Lower leg skin (tissue), 4 donors: ENCODE measurements at regions not wholly inside any gene's neighbourhood (a gene's known extent, or its start where the extent isn't known, plus 50 kb on each side); places are given as distances from the start of the nearest gene placed in this dataset.
"Not testable (repeated sequence)": the region's sequence is repeated elsewhere in the genome, so short reads cannot be mapped to it uniquely, and the experiment has no call there.

Experiments
- DNase-seq, 2 donors: peaks; one replicate each; pipeline ENCODE4 v3.0.0-alpha.2; 2019; ENCODE audit warnings: low spot score in 2 of 2
- H3K4me3 ChIP-seq: fragments of 200-600 bp; sonication (generic); 2 replicates; pipeline ENCODE4 v1.5.1; 2017; ENCODE audit warnings: mild to moderate bottlenecking, low read depth; ENCODE audit not compliant: poor library complexity, severe bottlenecking
- POLR2A ChIP-seq, 2 donors: fragments of 450-650 bp; IDR thresholded peaks; one replicate each; pipeline ENCODE4 v1.6.1; 2016 to 2017; ENCODE audit warnings: antibody characterized with exemption in 2 of 2, mild to moderate bottlenecking in 1 of 2, moderate library complexity in 1 of 2
- WGBS, 2 donors: methylation state at CpG; one replicate each; pipeline ENCODE4 v1.1.5; 2018; 5-methylcytosine and 5-hydroxymethylcytosine counted together
- intact Hi-C: fragments of 100-400 bp; cut with DNase I; formaldehyde crosslinking; loops from one replicate; pipeline ENCODE4 v1.15.0; 2023; ENCODE audit warnings: low total_unique reads
- TF ChIP-seq, protein P1 (sequence below), 3 donors: fragments of 450-650 bp; IDR thresholded peaks; one replicate each; pipeline ENCODE4 v1.5.1; 2016; ENCODE audit warnings: antibody characterized with exemption in 3 of 3, mild to moderate bottlenecking in 3 of 3, moderate library complexity in 2 of 3

DNA sequence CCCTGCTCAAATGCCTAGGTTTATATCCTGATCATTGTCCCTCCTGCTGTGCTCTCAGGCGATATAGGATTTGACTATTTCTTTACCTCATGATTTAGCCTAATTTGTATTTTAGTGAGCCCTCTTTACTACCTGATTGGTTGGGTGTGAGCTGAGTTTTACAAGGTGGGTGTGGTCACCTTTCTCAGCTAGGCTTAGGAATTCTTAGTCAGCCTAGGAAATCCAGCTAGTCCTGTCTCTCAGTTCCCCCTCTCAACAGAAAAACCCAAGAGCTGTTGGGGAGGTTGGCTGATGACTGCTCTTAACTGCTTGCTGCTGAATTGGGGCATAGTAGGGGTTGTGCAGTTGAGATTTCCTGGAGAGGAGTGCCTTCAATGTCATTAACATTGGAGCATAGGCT, 100.5 kb upstream of the AADAT start:
- H3K4me3 ChIP-seq: no peak overlapping the region
- intact Hi-C loops: no loop called here
- 88 to 90% methylated on average over 1 of the region's 1 CpG for WGBS, 2 donors
- TF ChIP-seq POLR2A (IDR thresholded peaks at IDR 0.05): no peak
- TF ChIP-seq, protein P1, sequence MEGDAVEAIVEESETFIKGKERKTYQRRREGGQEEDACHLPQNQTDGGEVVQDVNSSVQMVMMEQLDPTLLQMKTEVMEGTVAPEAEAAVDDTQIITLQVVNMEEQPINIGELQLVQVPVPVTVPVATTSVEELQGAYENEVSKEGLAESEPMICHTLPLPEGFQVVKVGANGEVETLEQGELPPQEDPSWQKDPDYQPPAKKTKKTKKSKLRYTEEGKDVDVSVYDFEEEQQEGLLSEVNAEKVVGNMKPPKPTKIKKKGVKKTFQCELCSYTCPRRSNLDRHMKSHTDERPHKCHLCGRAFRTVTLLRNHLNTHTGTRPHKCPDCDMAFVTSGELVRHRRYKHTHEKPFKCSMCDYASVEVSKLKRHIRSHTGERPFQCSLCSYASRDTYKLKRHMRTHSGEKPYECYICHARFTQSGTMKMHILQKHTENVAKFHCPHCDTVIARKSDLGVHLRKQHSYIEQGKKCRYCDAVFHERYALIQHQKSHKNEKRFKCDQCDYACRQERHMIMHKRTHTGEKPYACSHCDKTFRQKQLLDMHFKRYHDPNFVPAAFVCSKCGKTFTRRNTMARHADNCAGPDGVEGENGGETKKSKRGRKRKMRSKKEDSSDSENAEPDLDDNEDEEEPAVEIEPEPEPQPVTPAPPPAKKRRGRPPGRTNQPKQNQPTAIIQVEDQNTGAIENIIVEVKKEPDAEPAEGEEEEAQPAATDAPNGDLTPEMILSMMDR (IDR thresholded peaks at IDR 0.05): no peak
- DNase-seq: no peak

DNA sequence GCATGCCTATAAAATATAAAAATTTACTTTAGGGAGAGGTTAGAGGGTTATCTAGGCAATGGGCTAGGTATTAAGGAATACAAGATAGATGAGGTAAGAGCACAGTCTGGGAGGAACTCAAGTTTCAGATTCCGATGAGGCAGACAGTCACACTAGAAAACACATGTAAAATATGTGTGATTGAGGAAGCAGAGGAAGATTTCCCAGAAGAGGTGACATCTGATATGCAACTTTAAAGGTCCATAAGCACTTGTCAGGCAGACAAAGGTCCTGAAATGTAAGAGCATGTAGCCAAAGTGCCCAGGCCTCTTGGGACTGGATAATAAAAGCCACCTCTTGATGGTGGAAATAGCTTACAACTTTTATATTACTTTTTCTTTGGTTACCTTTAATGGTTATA, 81.1 kb upstream of the AADAT start:
- DNase-seq: no peak
- TF ChIP-seq POLR2A (IDR thresholded peaks at IDR 0.05): no peak
- TF ChIP-seq, protein P1 (IDR thresholded peaks at IDR 0.05): no peak
- WGBS, 2 donors: 69% methylated on average over 1 of the region's 1 CpG
- intact Hi-C loops: no loop called here
- no peak overlapping the region for H3K4me3 ChIP-seq

DNA sequence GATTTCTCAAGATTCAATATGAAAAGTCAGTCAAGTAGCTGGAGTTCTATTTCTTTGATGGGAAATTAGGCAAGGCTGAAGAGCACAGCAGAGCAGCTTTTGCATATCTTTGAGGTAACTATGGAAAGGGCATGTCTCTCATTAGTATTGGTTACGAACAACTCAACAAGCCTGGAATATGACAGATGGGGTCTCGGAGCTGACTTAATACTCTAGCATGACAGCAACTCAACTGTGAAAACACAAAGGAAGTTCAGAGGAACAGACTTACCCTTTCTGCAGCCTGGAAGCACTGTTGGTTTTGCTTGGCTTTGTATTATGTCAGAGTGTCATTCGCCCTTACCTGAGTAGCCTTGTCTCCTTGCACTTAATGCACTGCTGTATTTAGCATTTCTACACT, 79.9 kb upstream of the AADAT start:
- TF ChIP-seq, protein P1 (IDR thresholded peaks at IDR 0.05): no peak
- no peak for TF ChIP-seq POLR2A (IDR thresholded peaks at IDR 0.05)
- DNase-seq: no peak
- H3K4me3 ChIP-seq: no peak overlapping the region
- intact Hi-C loops: no loop called here
- WGBS, 2 donors: 67% methylated on average over 3 of the region's 3 CpGs

DNA sequence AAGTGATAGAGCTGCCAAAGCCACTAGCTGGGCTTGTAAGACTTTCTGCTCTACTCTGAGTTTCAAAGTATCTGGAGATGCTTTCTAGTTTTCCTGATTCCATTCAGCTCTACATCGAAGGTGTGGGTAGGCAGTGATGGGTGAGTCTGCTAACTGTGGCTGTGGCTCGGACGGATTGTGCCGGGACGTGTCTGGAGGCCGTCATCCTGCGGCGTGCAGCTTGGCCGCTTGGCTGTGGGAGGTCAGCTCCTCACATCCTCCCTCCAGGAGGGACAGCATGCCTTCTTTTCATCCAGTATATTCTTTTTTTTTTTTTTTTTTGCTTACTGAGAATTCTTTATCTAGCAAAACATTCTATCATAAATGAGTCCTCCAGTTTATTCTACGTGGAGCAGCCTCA, 77.9 kb upstream of the AADAT start:
- intact Hi-C loops: no loop called here
- TF ChIP-seq, protein P1 (IDR thresholded peaks at IDR 0.05): no peak
- no peak for TF ChIP-seq POLR2A (IDR thresholded peaks at IDR 0.05)
- H3K4me3 ChIP-seq: no peak overlapping the region
- DNase-seq: no peak
- 79 to 80% methylated on average over 10 of the region's 10 CpGs for WGBS, 2 donors

DNA sequence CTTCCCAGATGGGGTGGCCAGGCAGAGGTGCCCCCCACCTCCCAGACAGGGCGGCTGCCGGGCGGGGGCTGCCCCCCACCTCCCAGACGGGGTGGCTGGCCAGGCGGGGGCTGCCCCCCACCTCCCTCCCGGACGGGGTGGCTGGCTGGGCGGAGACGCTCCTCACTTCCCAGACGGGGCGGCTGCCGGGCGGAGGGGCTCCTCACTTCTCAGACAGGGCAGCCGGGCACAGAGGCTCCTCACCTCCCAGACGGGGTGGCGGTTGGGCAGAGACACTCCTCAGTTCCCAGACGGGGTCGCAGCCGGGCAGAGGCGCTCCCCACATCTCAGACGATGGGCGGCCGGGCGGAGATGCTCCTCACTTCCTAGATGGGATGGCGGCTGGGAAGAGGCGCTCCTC, 76.4 kb upstream of the AADAT start:
- DNase-seq, H3K4me3 ChIP-seq, intact Hi-C loops: not testable (repeated sequence)
- WGBS, 2 donors: 91 to 96% methylated on average over 10 to 19 of the region's 26 CpGs

DNA sequence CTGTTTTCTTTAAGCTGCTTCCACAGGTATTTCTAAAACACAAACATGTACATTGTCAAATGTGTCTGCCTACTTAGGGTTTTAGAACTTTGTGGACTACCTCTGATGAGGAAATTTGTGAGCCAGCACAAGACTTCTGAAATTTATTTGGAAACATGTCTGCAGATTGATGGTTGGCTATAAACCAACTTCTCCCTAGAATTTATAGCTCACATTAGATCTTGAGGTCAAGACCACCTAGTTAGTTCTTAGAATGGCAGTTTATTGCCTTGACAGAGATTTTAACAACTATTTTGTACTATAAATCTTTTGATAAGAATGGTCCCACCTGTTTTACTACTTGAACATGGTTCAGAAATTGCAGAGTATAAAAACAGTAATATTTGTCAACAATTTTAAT, 72.7 kb upstream of the AADAT start:
- TF ChIP-seq, protein P1 (IDR thresholded peaks at IDR 0.05): no peak
- no peak for TF ChIP-seq POLR2A (IDR thresholded peaks at IDR 0.05)
- DNase-seq: no peak
- H3K4me3 ChIP-seq: no peak overlapping the region
- intact Hi-C loops: no loop called here
